ENCODE measurements at regions not wholly inside any gene's neighbourhood (a gene's known extent, or its start where the extent isn't known, plus 50 kb on each side); places are given as distances from the start of the nearest gene placed in this dataset.
"Not testable (repeated sequence)": the region's sequence is repeated elsewhere in the genome, so short reads cannot be mapped to it uniquely, and the experiment has no call there.

DNA sequence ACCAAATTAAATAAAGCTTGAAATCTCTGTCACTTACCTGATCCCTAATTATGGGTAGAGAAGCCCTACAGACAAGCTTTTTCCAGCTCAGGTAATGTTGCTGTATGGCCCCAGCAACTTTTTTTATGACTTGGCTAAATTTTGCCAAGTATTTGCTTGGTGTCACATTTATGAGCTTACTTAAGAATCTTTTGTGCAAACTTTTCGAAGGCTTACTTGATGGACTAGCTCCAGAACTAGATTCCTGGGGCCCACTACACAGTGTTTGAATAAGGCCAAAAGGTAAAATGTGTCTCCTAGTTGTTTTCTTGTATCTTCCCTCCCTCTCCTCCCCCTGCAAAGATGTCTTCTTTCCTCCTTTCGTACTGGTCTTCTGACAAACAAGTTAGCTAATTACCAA lies 257.9 kb downstream of the OSR1 start:
- no peak for DNase-seq (ENCODE audit: low spot score)

DNA sequence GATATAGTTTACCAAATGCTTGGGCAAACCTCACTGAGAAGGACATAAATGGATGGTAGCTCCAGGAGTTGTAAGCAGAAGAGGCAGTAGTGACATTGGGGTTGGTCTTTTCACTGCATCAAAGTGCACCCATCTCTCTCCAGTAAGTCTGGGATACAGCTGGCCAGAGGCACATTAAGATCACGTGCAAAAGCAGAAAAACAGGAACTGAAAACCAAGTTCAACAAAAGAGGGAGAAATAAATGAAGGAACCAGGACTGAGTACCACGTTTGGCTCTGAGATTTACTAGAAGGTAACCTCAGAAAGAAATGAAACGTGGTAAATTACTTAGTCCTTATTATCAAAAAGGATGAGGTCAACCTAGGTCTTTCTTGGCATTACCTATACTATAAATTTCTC lies 259.2 kb downstream of the OSR1 start:
- no peak for DNase-seq (ENCODE audit: low spot score)

DNA sequence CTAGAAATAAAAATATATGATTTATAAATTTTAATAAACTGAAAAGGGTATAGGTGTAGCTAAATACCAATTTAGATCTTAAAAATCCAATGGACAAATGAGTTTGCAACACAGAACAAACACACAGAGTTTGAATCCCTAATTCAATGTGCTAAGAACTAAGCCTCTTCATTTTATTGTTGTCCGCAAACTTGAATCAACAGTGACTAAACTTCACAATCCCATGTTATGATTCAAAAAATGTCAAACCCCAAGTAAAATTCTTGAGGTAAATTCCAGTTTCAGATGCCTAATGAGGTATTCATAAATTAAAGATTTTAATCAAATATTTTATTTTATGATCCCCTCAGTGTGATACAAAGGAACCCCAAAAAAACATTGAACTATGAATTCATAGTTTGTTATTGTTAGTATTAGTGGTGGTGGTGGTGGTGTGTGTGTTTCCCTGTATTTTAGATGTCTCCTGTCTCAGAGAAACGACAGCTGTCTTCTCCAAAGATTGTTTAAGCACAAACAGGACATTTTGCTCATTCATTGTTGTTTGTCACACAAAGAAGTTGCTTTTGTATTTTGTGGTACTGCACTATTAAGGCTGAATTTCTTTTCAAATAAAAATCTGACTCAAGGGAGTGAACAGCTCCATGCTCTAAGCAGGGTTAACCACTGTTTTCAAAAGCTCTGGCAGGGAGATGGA lies 259.8 kb downstream of the OSR1 start:
- DNase-seq (ENCODE audit: low spot score), result no peak

DNA sequence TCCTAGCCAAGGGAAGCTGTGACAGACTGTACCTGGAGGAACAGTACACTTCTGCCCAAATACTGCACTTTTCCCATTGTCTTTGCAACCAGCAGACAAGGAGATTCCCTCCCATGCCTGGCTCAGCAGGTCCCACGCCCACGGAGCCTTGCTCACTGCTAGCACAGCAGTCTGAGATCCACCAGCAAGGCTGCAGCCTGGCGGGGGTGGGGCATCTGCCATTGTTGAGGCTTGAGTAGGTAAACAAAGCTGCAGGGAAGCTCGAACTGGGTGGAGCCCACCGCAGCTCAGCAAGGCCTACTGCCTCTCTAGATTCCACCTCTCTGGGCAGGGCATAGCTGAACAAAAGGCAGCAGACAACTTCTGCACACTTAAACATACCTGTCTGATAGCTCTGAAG lies 268.9 kb downstream of the OSR1 start:
- DNase-seq (ENCODE audit: low spot score), result not testable (repeated sequence)

DNA sequence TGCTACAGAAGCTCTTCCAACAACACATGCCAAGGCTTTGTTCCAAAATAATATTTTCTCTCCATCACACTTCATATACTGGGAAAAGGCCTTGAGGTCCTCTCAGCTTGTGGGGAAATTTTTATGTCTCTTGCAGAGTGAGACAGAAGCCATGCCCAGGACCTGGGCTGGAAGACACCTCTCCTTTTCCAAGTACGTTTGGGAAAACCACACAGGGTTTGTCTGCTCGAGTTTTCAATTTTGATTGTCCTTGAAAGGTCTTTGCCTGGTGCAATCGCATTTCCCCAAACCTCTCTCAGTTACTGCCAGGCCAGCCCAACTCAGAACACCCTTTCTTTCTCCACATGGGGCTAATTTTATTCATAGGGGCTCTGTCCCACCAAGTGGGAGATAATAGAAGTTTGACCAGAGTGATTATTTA lies 272.2 kb downstream of the OSR1 start:
- DNase-seq (ENCODE audit: low spot score), result no peak

DNA sequence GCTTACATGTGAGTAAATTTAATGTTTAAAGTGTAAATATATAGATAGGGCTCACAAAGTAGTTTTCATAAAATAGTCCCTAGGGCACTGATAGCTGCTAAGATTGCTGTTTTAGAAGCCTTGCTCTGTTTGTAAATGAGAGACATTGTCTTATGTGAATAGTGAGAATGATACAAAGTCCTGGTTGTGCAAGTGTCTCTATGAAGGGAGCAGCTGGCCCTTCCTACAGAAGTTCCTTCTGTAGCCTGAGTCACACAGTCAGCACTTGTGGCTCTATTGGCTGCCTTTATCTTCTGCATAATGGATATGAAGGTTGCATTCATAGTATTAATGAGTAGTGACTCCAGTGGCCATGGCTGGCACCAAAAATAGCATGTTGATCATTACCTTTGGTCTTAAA lies 279.7 kb downstream of the OSR1 start:
- no peak for DNase-seq (ENCODE audit: low spot score)

DNA sequence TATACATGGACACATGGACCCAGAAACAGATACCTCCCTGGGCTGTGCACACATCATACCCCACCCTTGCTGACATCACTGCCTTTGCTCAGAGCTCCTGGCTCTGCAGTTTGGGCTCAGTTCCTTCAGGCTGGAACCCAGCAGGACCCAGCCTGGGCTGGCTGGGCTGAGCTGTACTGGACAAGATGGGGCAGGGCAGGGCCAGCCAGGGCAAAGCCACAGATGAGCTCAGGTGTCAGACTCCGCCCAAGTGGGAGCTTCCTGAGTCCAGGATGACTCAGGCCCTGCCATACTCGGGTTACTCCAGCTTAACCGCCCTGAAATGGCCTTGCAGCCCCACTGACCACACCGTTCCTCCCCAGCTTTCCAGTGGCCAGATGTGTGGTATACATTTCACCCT lies 284.9 kb downstream of the OSR1 start:
- peak; percentile 77 for DNase-seq (ENCODE audit: low spot score)

DNA sequence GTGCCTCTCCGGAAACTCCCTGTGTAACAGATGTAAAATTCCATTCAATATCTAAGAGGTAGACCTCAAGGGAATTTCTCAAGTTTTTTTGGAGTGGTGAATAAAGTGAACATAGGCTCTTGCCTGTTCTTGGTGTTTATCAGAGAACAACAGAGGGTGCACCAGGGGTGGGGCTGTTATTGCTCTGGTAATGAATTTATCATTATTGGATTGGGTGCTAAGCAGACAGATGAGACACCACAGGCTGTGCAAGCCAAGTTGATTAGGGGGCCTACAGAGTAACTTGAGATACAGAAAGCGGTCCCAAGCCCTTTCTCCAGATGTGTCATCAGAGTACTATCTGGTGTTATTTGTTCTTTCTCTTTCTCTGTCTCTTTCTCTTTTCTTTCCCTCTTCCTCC lies 286.3 kb downstream of the OSR1 start:
- no peak for DNase-seq (ENCODE audit: low spot score)

DNA sequence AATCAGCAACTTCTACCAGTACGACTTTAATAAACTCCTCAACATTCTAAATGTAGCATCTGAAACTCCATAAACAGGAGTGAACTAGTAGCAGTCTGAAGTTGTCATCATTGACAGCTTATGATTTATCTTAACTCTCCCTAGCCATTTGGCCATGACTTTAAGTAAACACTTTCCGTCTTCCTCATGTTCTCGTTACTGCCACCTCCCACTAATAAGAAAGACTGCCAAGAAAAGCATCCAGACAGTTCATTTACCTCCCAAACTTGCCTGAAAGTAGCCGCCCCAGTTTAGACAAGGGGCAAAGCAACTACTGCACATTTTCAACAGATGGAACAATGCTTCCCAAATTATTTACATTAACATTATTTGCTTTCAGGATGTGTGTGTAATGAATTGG lies 287.5 kb downstream of the OSR1 start:
- DNase-seq (ENCODE audit: low spot score), result no peak

DNA sequence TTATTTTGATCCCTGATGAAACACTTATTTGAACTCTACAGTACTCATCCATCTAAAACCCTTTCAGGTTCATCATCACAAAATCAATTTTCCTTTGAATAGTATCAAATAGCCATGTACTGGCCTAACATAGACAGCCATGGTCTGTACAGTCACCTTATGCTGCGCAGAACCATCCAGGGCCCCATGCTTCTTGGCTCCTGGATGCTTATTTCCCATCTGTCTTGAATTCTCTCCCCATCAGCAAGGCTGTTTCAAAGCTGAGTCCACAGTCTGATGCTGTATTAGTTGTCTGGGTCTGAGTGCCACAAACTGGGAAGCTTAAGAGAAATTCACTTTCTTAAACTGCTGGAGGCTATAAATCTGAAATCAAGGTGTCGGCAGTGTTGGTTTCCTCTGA lies 290.2 kb downstream of the OSR1 start:
- no peak for DNase-seq (ENCODE audit: low spot score)

DNA sequence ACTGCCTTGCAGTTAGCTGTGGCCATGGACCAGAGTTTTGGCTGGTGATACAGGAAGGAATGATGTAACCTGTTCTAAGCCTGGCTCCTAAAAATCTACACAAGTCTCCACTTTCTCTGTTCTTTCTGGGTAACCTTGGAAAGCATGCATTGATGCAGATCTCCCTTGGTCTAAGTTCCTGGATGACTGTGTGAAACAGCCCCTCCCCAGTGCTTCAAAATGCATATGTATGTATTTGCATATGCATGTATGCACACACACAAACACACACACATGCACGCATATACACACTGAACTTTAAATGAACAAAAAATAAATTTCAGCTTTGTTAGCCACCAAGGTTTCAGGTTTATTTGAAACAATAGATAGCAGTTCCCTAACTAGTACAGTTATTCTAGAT lies 296.1 kb downstream of the OSR1 start:
- no peak for DNase-seq (ENCODE audit: low spot score)

DNA sequence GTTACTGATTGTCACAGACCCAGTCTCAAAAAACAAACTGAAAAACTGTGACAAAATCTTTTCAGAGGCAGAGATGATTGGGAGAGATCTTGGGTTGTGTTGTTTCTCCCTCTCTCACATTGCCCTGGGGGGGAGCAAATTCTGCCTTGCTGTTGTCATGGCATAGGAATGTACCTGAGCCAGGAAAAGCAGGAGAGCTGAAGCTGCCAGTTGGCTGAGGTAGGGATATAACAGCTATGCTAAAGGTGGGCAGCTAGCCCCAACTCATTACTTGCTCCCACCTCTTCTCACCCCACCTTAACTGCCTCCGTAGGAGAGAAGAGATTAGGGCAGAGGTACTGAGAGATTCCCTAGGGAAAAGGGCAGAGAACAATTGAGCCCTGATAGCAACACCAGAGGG lies 299.3 kb downstream of the OSR1 start:
- DNase-seq (ENCODE audit: low spot score), result peak; percentile 71

DNA sequence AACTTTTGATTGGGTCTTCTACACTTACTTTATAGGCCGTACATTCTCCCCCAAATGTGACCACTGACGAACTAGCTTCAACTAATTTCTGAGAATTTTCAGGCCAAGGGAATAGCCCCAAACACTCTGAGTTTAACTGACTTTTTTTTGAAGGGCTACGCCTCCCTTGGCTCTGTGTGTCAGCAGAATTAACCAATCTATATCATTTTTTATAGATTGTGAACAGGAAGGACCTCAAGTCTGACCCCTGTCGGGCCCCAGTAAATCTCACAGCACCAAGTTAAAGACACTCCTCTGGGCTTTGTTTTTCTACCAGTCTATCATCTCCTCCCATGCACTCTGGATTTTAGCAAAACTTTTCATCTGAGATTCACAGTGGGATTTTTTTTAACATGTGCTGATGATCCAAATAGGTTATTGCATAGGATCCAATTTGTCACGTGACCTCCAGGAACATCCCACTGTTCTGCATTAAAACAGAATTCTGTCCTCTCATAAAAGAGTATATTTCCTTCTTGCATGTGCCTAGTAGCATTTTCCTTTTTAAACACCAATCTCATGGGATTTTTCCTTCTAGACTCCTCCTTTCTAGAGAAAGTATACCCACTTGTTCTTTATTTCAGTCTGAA lies 307.1 kb downstream of the OSR1 start:
- no peak for DNase-seq (ENCODE audit: low spot score)

DNA sequence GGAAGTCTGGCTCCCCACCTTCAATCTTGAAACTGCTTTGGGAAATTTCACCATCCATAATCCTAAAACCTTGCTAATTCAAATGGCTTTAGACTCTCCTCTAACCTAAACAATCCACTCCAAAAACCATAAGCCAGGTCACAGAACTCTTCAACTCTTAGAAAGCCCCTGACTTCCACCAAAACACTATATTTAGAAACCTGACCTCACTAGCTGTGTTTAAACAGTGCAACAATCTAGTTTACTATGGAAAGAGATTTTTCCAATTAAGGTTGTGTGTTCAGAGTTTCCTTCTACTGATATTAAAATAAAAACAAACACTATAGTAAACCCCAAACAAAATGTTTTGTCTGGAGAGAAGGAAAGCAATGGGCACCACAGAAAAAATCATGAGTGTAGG lies 308.1 kb downstream of the OSR1 start:
- no peak for DNase-seq (ENCODE audit: low spot score)

DNA sequence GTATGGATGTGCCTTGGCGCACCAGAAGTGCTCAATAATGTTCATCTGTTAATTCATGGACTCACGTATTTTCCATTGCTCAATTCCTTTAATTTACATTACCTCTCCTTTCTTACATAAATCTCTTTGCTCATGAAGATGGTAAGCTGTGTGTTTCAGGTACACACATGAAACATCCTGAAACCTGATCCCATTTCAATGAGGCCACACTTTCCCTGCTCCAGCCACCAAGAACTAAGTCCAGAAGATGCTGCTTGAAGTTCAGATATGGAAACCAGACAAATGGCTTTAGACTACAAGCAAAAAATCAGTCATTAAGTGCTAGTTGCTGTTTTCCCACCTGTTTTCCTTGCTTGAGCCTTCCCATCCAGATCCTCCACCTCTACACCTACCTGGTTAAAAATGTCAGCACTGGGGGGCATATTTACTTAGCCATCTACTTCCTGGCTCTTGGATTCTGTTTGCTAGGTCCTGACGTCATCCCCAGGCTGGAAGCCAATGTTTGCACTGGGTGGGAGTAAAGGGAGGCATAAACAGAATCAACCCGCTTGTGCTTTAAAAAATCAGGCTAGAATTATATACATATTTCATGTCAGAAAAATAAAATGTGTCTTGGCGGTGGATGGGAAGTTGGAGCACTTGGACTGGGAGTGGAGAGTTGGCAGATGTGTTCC lies 309.7 kb downstream of the OSR1 start:
- DNase-seq (ENCODE audit: low spot score), result peak; percentile 4

DNA sequence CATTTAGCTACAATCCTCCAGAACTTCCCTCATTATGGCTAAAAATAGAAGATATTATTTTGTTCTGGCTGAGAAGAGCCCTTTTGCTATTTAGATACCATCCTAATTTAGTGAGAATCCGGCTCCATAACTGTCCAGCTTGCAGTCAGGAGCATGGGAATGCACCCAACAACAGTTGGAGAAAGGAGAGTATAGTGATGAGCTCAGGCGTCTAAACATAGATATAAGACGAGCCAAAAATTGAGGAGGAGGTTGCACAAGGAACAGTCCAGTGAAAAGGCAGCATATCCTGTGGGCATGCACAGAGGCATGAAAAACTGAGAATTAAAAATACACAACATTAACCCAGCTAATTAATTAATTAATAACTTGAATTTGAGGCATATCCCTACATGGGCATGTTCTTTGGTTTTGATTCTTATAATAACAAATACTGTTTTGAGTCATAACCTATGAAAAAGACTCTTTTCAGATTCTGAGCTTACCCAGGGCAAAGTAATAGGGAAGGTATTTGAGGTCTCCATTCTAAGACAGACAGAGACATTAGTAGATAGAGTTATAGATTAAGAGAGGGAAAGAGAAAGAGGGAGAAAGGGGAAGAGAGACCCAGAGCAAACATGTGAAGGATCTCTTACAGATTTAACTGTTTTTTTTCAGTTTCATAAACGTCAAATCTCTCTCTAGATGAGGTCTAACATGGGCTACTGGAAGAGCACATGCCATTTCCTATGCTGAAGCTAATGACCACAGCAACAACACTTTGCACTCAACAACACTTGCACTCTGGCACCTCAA lies 311.2 kb downstream of the OSR1 start:
- DNase-seq (ENCODE audit: low spot score), result no peak

DNA sequence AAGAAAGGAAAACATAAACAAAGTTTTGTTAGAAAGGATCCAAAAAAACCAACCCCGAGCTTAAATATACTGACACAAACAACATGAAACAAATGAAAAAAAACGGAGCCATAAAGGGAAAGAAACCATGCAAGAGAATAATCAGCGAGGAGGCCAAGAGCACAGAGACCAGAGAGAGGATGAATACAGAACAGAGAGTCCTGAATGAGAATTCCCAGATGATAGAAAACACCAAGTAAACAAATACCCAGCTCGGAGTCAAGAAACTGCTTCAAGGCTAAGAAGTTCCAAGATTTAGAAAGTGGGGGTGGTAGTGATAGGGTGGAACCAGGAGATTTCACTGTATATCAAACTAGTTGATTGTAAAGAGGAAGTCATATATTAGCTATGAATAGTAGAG lies 313.3 kb downstream of the OSR1 start:
- no peak for DNase-seq (ENCODE audit: low spot score)

DNA sequence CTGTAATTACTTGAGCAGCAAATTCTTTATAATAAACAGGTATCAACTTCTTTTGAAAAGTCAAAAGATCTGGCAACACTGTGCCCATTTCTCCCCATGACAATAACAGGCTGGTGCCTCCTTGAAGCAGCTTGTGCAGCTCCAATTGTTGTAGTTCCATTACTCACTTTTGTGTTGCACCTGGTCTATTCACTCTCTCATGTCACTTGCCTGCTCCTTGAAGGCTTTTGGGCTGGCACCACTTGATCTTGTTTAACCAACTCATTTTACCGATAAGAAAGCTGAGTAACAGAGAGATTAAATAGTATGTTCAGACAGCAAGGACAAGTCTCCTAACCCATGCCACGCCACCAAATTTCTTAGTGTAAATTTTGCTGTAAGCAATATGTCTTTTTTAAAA lies 314.5 kb downstream of the OSR1 start:
- DNase-seq (ENCODE audit: low spot score), result no peak

DNA sequence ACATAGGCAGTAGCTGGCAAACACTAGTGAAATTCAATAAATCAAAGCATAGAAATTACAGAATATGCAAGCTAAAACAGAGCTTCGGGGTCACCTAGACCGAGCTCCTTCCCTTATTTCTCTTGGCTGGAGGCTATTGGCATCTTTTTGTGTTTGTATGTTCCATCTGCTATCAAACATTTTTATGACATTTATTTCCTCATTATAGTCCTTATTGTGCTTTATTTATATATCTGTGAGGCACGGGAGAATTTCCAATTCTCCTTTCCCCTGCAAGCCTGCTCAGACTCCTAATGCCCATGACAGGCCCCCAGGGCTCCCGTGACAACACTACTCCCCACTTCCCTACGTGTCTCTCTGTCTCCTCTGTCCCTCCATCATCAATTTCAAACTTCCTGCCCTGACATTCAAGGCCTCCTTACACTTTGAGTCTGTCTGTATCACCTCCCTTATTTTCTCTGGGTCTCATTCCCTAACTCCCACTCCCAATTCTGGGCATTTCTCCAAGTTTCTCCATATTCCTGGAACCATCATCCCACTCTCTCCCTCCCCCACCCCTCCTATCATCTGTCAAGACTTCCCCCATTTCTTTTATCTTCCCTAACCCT lies 316.9 kb downstream of the OSR1 start:
- no peak for DNase-seq (ENCODE audit: low spot score)

DNA sequence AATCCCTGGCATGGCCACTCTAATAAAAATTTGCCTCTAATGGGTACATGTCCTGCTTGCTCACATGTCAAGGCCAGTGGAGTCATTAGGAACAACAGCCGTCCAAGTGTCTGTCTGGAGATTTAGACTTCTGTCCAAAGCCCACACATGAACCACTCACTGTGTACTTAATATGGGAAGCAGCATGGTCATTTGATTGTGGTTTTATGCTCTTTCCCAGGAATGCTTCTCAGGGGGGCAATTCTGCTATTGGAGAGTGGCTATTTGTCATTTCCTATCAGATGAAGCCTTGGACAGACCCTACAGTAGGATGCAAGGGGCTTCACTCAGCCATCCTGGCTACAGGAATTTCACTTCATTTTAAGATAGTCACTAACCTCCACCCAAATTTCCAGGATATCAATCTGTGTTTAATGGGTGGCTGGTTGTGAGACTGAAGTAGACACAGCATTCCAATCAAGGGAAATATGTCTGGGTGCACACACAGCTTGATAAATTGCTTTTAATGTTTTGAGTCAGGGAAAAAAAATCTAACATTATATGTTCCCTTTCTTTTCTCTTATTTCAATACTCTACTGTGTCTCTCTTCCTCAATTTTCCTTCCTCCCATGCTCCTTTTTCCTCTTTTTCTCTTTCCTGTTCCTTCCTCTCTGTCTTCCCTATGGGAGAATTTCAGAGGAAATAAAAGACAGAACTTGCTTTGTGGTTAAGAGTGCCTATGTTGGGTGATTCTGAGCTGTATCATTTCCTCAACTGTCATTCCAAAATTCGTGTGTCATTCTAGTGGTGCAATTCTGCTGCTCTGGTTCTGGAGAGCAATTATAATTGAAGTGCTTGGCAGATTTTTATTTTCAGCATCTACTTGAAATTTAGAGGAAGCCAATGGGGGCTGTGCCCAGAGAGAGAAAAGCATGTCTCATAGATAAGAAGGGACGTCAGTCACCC lies 320.1 kb downstream of the OSR1 start:
- peak; percentile 79 for DNase-seq (ENCODE audit: low spot score)

DNA sequence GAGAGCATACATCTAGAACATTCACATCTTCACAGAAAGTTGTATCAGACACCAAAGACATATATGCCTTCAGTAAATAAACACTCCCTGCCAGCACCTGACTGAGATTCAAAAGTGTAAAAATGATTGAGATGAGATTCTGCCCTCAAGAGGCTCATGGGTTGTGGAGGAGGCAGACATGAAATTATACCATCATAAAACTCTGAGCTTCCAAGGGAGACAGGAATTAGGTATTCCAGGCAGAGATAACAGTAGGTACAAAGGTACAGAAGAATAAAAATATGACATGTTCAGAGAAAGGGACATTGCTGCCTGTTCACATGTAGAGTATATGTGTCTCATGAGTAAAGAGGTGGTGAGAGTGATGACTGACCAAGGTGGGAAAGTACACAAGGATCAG lies 322.3 kb downstream of the OSR1 start:
- DNase-seq (ENCODE audit: low spot score), result no peak
